ENCODE measurements at regions not wholly inside any gene's neighbourhood (a gene's known extent, or its start where the extent isn't known, plus 50 kb on each side); places are given as distances from the start of the nearest gene placed in this dataset.

DNA sequence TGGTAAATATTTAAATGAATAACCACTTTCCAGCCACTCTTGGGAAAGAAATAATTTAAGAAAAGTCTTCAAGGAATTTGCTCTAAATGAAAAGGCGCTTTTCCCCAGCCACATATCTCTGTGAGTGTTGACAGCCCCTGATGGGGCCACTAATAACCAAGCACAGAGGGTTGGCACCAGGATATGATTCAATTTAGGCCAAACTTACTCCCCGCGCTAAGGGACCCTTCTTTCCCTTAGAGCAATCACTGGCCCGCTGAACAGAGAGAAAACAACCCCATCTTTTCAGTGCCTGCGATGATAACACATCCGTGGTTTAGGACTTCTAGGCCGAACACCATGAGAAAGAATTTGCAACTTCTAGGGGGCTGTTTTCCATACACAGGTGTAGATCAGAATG lies 310.8 kb downstream of the EIPR1 start:
- TF ChIP-seq POLR2A (IDR thresholded peaks at IDR 0.05), result no peak
- TF ChIP-seq, protein P1, sequence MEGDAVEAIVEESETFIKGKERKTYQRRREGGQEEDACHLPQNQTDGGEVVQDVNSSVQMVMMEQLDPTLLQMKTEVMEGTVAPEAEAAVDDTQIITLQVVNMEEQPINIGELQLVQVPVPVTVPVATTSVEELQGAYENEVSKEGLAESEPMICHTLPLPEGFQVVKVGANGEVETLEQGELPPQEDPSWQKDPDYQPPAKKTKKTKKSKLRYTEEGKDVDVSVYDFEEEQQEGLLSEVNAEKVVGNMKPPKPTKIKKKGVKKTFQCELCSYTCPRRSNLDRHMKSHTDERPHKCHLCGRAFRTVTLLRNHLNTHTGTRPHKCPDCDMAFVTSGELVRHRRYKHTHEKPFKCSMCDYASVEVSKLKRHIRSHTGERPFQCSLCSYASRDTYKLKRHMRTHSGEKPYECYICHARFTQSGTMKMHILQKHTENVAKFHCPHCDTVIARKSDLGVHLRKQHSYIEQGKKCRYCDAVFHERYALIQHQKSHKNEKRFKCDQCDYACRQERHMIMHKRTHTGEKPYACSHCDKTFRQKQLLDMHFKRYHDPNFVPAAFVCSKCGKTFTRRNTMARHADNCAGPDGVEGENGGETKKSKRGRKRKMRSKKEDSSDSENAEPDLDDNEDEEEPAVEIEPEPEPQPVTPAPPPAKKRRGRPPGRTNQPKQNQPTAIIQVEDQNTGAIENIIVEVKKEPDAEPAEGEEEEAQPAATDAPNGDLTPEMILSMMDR (IDR thresholded peaks at IDR 0.05), result no peak
- Histone ChIP-seq H3K27me3 (no peaks in the 10 kb centered on the region), H3K4me3 (no peak overlapping the region), H3K4me1 (no peaks in the 10 kb centered on the region), H3K9me3 (no peaks in the 10 kb centered on the region), H3K27ac (no peak overlapping the region), H3K36me3 (replicated peaks in 1 of 2; ENCODE audit: insufficient read depth in 1 of 2, low read depth in 2 of 2) (no peaks in the 10 kb centered on the region)
- intact Hi-C loops (cut with DNase I), result no loop called here
- DNase-seq (no peak), ATAC-seq (no peak)
- WGBS, 2 donors, result 89 to 96% methylated on average over 7 of the region's 7 CpGs

DNA sequence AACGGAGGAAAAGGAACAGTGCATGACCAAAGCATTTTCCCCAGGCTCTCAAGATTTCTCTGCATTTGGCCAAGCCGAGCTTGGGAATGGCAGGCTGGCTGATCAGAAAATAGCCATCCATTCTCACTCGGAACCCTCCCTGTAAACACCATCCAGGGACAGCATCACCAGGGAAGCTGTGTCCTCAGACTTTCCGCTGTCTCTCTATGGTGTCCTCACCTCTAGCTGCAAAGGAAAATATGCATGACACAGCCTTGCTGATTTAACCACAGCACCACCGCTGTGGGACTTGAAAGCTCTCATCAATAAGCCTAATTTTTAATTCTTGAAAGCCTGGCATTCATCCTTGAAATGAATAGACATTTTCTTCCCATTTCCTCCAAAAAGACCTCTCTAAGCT lies 311.7 kb downstream of the EIPR1 start:
- H3K4me1 ChIP-seq, result no peaks in the 10 kb centered on the region
- WGBS, 2 donors, result 60 to 64% methylated on average over 5 of the region's 5 CpGs
- H3K4me3 ChIP-seq, result no peak overlapping the region
- no peak for ATAC-seq
- H3K27me3 ChIP-seq, result no peaks in the 10 kb centered on the region
- DNase-seq, result no peak
- no peak overlapping the region for H3K27ac ChIP-seq
- TF ChIP-seq, protein P1 (IDR thresholded peaks at IDR 0.05), result no peak
- TF ChIP-seq POLR2A (IDR thresholded peaks at IDR 0.05), result no peak
- intact Hi-C loops (cut with DNase I), result no loop called here
- H3K9me3 ChIP-seq, result no peaks in the 10 kb centered on the region
- H3K36me3 ChIP-seq (replicated peaks in 1 of 2; ENCODE audit: insufficient read depth in 1 of 2, low read depth in 2 of 2), result no peaks in the 10 kb centered on the region

DNA sequence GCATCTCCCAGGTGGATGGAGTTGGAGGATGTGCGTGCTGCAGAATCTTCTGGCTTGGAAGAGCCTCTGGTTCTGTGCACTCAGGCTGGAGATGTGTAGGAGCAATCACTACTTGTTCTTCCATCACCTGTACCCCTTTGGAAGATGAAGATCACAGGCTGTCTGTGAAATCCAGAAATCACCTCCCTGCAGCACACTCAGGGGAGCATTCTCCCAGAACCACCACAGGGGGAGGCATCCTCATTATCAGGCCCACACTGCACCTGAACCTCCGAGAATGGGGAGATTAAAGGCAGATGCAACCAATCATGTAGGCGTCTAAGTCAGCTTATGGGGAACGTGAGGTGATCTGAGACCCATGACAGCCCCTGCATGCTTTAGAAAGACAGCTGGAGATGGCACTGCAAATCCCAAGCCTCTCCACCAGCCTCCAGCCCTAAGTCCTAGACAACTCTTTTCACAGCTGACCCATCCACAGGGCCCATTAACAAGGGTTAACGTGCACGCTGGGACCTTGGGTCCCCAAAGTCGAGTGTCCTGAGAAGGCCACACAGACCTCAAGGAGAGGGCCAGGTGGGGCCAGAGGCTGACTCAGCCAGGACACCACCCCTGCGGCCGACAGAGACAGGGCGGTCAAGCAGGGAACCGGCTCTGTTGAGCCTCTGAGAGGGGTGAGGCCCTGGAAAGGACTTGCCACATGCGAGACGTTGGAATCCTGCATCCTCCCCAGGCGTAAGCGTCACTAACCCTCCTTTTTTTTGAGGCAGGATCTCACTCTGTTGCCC lies 314.9 kb downstream of the EIPR1 start:
- Histone ChIP-seq H3K4me1 (no peaks in the 10 kb centered on the region), H3K27ac (no peak overlapping the region), H3K9me3 (no peaks in the 10 kb centered on the region), H3K27me3 (no peaks in the 10 kb centered on the region), H3K4me3 (no peak overlapping the region), H3K36me3 (replicated peaks in 1 of 2; ENCODE audit: insufficient read depth in 1 of 2, low read depth in 2 of 2) (no peaks in the 10 kb centered on the region)
- 70% methylated on average over 8 to 14 of the region's 15 CpGs for WGBS, 2 donors
- DNase-seq (no peak), ATAC-seq (no peak)
- TF ChIP-seq POLR2A (IDR thresholded peaks at IDR 0.05), result no peak
- TF ChIP-seq, protein P1 (IDR thresholded peaks at IDR 0.05), result no peak
- intact Hi-C loops (cut with DNase I), result no loop called here

DNA sequence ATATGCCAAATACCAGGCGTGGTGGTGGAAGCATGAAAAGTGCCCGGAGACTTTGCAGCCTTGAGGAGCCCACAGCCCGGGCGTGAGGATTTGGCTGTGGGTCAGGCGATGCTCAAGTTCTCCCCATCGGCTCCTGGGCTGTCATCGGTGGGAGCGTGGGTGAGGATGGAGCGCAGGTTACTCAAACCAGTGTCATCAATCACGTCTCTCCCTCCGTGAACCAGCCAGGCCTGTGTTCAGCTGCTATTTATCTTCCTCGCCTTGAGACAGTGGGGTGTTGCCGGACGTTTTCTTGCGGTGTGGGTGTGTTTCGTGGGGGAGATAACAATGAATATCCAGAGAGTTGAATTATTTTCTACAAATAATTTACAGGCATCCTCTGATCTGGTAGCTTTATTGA lies 317.6 kb downstream of the EIPR1 start:
- WGBS, 2 donors, result 66 to 77% methylated on average over 16 of the region's 16 CpGs
- Histone ChIP-seq H3K27me3 (no peaks in the 10 kb centered on the region), H3K27ac (no peak overlapping the region), H3K9me3 (no peaks in the 10 kb centered on the region), H3K4me1 (no peaks in the 10 kb centered on the region), H3K36me3 (replicated peaks in 1 of 2; ENCODE audit: insufficient read depth in 1 of 2, low read depth in 2 of 2) (no peaks in the 10 kb centered on the region), H3K4me3 (no peak overlapping the region)
- no peak for TF ChIP-seq POLR2A (IDR thresholded peaks at IDR 0.05)
- TF ChIP-seq, protein P1 (IDR thresholded peaks at IDR 0.05), result no peak
- no peak for ATAC-seq
- DNase-seq, result no peak
- intact Hi-C loops (cut with DNase I), result no loop called here

Data from body of pancreas (tissue), 4 donors.